Activated CD8-positive, alpha-beta memory T cell treated with anti-CD3 and anti-CD28 coated beads for 36 hours (primary cell): ENCODE measurements at regions not wholly inside any gene's neighbourhood (a gene's known extent, or its start where the extent isn't known, plus 50 kb on each side); places are given as distances from the start of the nearest gene placed in this dataset.

Source experiments
- CTCF ChIA-PET: fragments of 350-600 bp; sonication (Branson Sonifier 250); formaldehyde crosslinking; loops from one replicate; lab custom pipeline; 2021; ENCODE audit warnings: antibody characterized with exemption; lab: Charles Lee
- POLR2A ChIA-PET: fragments of 350-600 bp; sonication (Branson Sonifier 250); formaldehyde crosslinking; loops from one replicate; lab custom pipeline; 2021; ENCODE audit warnings: antibody characterized with exemption; lab: Charles Lee

DNA sequence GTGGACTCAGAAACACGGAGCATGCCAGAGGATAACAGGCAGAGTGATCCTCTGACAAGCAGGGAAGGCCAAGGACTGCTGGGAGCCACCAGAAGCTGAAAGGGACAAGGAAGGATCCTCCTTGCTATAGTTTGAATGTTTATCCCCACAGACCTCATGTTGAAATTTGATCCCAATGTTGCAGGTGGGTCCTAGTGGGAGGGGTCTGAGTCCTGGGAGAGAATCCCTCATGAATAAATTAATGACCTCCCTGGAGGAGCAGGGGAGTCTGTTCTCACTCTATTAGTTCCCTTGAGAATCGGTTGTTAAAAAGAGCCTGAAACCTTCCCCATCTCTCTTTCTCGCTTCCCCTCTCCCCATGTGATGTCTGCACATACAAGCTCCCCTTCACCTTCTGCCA is 124.4 kb downstream of the FBXO15 start:
- ChIA-PET POLR2A (no interaction called here), CTCF (no interaction called here)

DNA sequence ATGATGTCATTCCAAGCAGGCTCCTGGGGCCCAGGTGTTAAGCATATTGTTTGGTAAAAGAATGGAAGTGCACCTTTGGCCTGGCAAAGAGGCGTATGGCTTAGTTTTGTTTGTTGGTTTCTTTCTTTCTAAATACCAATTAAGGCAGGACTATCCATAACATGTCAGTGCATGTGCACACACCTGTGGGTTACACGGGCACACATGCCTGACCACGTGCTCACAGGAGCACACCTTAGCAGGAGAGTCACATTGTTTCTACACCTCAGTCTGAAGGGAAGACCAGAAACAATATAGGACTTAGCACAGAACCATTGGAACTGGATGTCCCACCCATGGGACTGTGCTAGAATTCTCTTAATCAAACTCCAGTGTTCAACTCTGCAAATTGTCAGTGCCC is 127.8 kb downstream of the FBXO15 start:
- CTCF ChIA-PET: no interaction called here
- POLR2A ChIA-PET: no interaction called here

DNA sequence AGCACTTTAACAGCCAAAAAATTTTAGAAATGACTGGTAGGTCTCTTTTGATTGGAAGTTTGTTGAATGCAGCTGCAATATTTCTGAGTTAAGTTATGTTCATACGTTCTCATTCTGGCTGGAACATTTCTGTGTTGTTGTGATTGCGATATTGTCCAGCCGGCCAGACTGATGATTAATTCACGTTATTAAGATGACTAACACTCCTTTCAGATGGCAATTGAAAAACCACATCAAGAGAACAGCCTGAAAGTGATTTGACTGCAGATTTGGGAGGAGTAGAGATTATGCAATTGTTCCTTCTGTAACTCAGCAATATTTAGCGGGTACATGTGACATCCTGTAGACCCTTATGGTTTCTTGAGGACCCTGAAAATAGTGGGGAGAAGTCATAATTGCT is 133.7 kb downstream of the FBXO15 start:
- ChIA-PET POLR2A (no interaction called here), CTCF (no interaction called here)

DNA sequence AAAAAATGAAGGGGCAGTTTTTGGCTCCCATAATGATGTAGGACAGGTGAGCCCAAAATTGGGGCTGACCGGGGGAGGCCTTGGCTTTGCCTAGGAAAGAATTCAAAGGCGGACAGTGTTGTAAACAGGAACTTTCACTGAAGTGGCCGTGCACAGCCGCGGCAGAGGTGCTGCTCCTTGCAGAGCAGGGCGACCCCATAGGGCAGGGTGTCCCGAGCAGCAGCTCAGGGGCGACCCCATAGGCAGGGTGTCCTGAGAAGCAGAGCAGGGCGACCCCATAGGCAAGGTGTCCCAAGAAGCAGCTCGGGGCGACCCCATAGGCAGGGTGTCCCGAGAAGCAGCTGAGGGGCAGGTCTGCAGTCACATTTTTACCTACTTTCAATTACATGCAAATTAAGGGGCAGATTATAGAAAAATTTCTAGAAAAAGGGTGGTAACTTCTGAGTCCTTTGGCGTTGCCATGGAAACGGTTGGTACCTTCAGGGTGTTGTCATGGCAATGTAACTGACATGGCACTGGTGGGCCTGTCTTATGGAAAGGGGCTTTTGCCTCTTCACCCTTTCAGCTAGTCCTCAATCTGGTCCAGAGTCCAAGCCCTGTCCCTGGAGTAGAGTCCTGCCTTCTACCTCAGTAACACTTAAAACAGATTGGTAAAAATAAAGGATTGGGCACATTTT is 134.5 kb downstream of the FBXO15 start:
- ChIA-PET CTCF (no interaction called here), POLR2A (no interaction called here)

DNA sequence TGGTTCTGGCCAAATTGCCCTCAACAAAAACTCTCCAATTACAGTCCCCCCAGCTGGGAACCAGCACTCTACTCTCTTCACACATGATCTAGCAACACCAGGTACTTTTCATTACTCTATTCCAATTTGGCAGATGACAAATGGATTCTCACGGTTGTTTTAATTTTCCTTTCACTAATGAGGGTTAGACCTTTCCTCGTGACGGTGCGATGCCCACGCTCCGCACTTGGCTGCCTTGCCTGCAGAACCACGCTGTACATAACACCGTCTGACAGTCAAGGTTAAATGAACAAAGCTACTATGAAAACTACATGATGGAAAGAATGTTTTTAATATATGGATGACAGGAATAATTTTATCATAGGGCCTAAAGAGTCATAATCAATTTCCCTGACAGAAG is 141.5 kb downstream of the FBXO15 start:
- ChIA-PET CTCF (interaction anchor here (0.6 kb wide), 1 partner anchor 102 kb away, joined by 3 read pairs; no protein-coding TSS in a partner anchor), POLR2A (no interaction called here)

DNA sequence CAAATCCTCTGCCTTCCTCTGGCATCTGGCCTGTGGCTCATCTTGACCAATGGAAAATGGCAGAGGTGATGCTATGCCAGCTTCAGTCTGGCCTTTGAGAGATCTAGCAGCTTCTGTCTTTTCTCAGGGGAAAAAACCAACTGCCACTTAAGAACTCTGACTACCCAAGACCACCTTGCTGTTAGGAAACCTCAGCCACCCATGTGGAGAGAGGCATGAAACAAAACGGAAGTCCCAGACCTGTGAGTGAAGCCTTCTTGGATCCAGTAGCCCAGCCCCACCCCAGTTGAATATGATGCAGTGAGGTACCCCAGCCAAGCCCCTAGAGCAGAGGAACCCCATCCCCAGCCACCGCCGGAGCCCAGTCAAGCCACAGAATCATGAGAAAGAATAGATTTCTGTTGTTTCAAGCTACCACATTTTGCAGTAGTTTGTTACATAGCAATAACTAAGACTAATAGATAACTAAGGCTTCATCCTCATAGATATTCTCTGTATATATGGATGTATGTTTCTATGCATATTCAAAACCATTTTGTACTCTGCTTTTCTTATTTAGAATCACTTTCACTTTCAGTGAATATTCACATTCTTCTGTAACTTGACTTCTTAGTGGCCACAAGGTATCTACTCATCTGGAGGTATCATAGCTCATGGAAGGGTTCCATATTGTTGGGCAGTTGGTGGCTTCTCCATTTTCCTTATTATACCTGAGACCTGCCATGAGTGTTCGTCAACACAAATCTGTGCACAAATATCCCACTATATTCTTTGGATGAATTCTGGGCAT is 142.1 kb downstream of the FBXO15 start:
- ChIA-PET CTCF (no interaction called here), POLR2A (no interaction called here)

DNA sequence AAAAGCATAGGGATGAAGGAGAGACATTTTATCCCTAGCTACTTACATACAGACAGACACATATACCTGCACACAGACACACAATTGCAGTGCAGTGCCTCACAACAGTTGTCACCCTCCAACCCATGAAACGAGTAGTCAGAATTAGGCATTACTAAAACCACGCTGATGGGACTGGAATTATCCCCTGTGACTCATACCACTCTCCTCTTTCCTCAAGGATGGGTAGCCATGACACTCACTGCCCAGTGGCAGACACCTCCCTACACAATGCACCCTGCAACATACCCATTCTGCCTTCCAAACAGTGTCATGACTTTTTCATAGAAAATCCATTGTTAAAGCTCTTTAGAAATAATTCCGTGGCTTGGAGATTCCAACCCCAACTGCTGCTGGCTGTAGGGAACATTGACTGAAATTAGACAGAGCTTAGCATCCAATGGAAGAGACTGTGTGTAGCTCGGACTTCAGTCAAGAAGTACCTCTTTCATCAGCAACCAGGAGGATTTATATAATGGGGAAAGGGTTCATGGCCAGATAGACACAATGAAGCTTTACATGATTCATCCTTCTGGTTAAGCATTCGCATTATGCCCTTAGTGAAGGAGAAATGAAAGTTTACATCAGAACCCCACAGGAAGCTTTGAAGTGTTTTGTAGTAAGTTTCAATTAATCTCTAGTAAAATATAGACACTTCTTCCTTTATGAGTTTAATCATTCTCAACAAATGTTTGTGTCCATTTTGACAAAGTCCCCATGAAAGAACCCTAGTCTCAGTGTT is 155.2 kb downstream of the FBXO15 start:
- CTCF ChIA-PET: no interaction called here
- POLR2A ChIA-PET: no interaction called here

DNA sequence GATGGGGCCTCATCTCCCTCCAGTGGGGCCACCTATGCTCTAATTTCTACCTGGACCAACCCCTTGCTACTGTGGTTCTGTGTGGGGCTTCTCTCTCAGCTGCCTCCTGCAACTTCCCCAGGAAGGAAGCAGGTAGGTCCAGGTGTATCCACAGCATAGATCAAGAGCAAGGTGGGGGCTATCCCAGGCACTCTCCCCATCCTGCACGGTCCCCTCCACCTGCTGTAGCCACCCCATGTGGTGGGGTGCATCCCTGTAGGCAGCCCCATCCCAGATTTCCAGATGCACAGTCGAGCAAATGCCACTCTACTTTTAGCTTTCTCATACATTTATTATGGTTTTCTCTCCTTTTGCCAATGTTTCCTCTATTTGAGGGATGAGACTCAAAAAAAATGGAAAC is 156.1 kb downstream of the FBXO15 start:
- ChIA-PET POLR2A (no interaction called here), CTCF (no interaction called here)

DNA sequence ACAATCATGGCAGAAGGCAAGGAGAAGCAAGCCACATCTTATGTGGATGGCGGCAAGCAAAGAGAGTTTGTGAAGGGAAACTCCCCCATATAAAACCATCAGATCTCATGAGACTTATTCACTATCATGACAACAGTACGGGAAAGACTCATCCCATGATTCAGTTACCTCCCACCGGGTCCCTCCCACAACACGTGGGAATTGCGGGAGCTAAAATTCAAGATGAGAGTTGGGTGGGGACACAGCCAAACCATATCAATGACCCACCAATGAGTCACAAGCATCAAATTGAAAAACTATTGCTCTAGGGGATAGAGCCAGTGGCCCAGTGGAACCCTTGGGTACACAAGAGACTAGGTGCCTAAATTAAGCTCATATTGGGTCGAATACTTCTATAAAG is 157.4 kb downstream of the FBXO15 start:
- CTCF ChIA-PET: no interaction called here
- POLR2A ChIA-PET: no interaction called here

DNA sequence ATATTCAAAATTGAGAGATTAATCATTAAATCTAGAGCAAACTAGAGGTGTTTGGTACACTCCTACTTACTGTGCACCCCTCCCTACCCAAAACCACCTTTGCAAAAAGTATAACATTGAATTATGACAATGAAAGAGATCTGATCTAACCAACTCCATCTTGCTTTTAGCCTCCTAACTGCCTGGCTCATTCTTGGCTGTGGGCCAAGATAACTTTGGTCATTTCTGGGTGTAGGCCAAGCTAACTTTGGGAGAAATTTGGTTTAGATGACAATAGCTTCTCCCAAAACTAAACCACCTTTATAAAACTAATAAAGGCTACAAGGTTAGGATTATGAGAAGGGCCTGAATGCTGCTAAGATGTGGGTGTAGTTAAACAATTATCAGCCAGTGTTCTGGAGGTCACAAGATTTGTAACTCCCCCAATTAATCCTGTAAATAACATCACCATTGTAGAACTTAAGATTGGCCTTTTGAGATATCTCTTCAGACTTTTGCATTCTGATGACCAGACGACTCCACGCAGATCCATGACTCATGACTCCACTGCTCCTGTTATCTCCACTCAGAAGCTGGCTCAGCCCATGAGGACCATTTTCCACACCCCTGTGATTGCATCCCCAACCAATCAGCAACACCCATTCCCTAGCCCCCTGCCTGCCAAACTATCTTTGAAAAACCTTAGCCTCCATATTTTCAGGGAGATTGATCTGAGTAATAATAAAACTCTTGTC is 160.2 kb downstream of the FBXO15 start:
- POLR2A ChIA-PET: no interaction called here

DNA sequence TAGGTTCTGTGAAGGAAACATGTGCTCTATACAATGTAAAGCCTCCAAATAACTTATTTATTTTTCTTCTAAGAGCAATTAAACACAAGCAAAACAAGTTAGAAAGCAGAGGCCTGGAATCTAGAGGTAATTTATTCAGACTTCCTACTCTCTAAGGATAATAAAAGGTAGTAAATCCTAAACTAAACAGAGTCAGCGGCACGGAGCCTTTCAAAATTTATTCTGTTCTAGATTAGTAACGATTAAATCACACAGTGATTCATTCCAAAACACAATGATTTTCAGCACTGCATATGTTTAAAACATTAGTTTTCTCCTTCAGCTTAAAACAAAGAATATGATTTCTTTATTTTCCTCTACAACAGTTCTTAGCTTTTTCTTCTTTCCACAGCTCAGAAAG is 160.9 kb downstream of the FBXO15 start:
- CTCF ChIA-PET: no interaction called here
- POLR2A ChIA-PET: no interaction called here

More for the DNA sequence above, 160.2 kb downstream of the FBXO15 start:
- CTCF ChIA-PET: interaction anchor here (0.6 kb wide), 1 partner anchor 90 kb away, joined by 4 read pairs; no protein-coding TSS in a partner anchor

DNA sequence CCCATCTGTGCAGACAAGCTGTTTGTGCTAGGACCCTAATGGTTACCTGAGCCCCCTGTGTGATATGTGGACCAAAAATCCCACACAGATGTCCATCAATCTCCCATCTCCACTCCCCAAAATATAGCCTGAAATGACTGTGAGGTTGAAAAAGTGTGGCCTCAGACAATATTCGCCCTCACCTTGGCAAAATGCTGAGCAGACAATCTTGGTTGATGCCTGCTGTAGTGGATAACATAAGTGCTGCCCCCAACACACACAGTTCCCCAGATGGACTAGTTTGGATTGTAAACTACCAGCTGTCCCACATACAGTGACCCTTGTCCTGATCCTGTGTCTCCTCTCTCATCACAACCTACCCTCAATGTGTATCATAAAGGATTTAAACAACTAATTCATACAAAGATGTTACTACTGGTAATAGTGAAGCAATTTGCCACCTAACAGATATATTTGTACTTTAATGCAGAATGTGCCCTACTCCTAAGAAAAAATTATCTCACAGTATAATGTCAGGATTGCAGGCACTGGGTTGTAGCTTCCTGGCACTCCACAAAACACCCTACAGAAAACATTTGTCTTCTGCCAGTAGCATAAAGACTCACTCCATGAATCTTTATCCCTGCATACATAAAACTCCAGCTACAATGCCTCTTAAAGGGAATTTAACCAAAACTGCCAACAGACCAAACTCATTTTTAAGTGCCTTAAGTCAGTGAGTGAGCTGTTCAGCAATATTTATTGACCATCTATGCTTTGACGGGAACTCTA is 161.6 kb downstream of the FBXO15 start:
- POLR2A ChIA-PET: no interaction called here
- CTCF ChIA-PET: no interaction called here

DNA sequence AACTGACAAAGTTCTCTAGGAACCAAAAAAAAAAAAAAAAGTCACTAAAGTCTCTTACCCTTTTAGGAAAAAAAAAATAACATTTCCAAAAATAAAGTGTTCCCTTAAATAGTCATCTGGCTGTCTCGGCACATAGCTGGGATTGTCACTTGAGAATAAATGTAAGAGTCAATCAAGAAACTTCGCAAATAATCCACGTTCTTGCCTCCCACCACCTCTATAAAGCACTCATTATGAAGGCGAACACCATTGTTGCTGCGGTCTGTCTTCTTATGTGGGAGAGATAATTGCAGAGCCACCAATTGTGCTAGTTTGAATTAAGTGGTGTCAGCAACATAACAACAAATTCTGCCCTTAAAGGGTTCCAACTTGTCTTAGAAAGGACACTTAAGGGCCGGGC is 163.7 kb downstream of the FBXO15 start:
- ChIA-PET POLR2A (no interaction called here), CTCF (no interaction called here)

DNA sequence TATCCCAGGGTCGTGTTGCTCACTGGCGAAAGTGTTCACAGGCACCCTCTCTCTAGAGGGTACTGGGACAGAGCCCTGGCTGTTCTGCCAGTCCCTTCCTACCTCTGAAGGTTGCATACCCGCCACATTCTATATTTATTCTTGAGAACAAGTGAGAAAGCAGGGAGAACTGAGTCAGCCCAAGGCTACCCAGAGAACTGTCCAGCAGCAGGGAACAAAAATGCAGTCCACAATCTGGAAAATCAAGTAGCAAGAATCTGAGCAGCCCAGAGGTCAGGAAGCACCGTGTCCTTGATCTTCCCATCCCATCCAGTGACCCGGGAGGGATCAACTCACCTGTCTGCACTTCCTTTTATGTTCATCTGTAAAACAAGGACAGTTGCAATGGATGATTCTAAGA is 164.1 kb downstream of the FBXO15 start:
- ChIA-PET POLR2A (no interaction called here), CTCF (no interaction called here)

DNA sequence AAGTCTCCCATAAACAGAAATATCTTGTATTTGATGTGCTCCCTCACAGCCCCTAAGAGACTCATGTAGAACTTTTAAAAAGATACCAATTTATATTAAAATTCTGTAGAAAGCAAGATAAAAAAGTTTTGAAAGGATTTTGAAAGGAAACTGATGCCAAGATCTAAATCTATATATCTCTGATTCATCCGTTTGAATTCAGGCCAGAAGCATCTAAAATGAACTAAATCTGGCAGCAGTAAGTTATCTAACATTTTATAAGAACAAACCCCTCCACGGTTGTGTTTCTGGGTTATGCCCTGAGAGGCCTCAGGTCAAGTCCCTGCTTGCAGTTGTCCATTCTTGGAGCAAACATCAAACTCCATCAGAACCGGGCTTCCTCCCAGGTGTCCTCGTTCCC is 165.8 kb downstream of the FBXO15 start:
- POLR2A ChIA-PET: no interaction called here
- CTCF ChIA-PET: no interaction called here

DNA sequence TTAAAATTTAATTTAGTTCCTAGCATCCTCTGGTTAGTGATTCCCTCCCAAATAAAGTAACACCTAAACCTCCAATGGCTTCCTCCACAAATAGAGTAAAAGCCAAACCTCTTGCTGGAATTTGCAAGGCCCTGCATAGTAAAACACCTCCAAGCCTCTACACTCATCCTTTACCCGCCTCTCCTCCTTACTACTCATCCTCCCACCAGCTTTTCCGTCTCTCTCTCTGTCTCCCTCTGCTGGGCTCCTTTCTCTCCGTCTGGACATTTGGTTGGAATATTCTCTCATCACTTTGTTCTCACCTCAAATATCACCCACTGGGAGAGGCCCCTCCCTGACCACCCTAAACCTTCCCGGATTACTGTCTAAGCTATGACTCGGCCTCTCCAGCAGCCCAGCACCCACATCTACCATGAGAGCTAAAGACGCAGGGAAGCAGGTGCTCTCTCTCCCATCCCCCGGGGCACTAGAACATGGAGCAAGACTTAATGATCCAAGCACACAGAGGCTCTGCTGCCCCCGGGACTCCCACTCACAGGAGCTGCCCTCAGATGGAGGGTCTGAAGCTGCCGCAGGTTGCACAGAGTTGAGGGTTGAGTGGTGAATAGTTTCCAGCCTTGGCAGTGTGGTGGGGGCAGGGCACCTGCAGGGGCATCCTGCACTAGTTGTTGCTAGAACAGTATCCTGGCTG is 167.2 kb downstream of the FBXO15 start:
- CTCF ChIA-PET: no interaction called here
- POLR2A ChIA-PET: no interaction called here

DNA sequence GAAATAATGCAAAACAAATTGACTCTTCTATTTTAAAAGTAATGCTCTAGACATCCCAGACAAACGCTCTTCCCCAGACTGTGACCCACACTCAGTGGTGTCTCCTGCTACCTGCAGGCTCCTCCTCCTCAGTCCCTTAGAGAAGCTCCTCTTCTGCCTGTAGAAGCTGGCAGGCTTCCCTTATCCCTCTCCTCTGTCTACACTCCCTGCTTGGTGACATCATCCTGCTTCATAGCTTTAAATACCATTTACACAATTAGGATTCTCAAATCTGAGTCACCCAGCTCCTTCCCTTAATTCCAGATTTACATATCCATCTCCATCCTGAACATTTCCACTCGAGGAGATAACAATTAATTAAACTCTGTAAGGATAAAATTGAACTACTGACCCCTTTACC is 167.9 kb downstream of the FBXO15 start:
- ChIA-PET POLR2A (no interaction called here), CTCF (no interaction called here)

DNA sequence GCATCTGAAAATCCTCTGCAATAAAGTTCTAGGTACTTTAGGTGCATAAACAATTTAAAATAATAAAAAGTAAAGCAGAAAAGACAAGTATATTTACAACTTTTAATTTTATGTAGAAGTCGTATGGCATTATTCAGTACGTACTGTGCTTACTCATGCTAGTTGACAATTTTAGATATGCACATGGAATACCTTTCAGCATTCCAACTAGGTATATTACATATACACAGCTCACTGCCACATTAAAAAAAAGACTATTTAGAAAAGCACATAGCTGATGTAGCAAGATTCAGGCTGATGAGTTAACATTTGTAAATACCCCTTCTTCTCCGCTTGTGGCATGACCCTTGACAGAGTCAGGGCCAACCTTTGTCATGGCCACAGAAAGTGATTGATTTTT is 171.2 kb downstream of the FBXO15 start:
- ChIA-PET POLR2A (no interaction called here), CTCF (no interaction called here)

DNA sequence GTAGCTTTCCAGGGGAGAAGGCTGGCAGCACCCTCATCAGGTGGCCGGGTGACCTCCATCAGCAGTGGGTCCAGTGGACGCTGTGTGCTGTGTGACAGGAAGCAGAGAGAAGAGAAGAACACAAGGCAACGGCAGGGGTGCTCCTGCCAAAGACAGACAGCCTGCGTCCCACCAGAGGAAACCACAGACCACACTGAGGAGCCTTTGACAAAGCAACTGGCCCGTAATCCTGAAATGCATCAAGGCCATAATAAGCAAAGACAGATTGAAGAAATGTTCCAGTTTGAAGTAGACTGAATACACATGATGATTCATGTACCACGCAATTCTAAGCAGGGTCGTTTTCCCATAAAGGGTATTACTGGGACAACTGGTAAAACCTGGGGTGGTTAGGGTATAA is 172.4 kb downstream of the FBXO15 start:
- CTCF ChIA-PET: no interaction called here
- POLR2A ChIA-PET: no interaction called here
